ENCODE measurements at regions not wholly inside any gene's neighbourhood (a gene's known extent, or its start where the extent isn't known, plus 50 kb on each side); places are given as distances from the start of the nearest gene placed in this dataset.

- no peak for DNase-seq (ENCODE audit: low spot score)
Measured at GRCh38 chr11:92869716-92870115, 99.7 kb upstream of the MTNR1B start.

GRCh38 chr11:92870196-92870832 lies 99.1 kb upstream of the MTNR1B start:
- DNase-seq (ENCODE audit: low spot score): no peak

GRCh38 chr11:92873551-92873950 lies 95.9 kb upstream of the MTNR1B start:
- DNase-seq (ENCODE audit: low spot score): no peak

GRCh38 chr11:92875473-92875872 lies 94.0 kb upstream of the MTNR1B start:
- no peak for DNase-seq (ENCODE audit: low spot score)

GRCh38 chr11:92879086-92879485 lies 90.4 kb upstream of the MTNR1B start:
- no peak for DNase-seq (ENCODE audit: low spot score)

GRCh38 chr11:92880381-92880780 lies 89.1 kb upstream of the MTNR1B start:
- no peak for DNase-seq (ENCODE audit: low spot score)

- no peak for DNase-seq (ENCODE audit: low spot score)
Measured at GRCh38 chr11:92881940-92882450, 87.5 kb upstream of the MTNR1B start.

GRCh38 chr11:92882828-92883611 lies 86.4 kb upstream of the MTNR1B start:
- DNase-seq (ENCODE audit: low spot score): no peak

GRCh38 chr11:92885600-92885999 lies 83.9 kb upstream of the MTNR1B start:
- no peak for DNase-seq (ENCODE audit: low spot score)

GRCh38 chr11:92886243-92886905 lies 83.1 kb upstream of the MTNR1B start:
- DNase-seq (ENCODE audit: low spot score): peak; percentile 68

GRCh38 chr11:92888696-92889095 lies 80.8 kb upstream of the MTNR1B start:
- DNase-seq (ENCODE audit: low spot score): no peak

- DNase-seq (ENCODE audit: low spot score): no peak
Measured at GRCh38 chr11:92890846-92891245, 78.6 kb upstream of the MTNR1B start.

- no peak for DNase-seq (ENCODE audit: low spot score)
Measured at GRCh38 chr11:92892802-92893684, 76.4 kb upstream of the MTNR1B start.

GRCh38 chr11:92894197-92894596 lies 75.3 kb upstream of the MTNR1B start:
- DNase-seq (ENCODE audit: low spot score): no peak

GRCh38 chr11:92897487-92897886 lies 72.0 kb upstream of the MTNR1B start:
- DNase-seq (ENCODE audit: low spot score): no peak

- DNase-seq (ENCODE audit: low spot score): no peak
Measured at GRCh38 chr11:92902417-92902816, 67.0 kb upstream of the MTNR1B start.

GRCh38 chr11:92907671-92908070 lies 61.8 kb upstream of the MTNR1B start:
- DNase-seq (ENCODE audit: low spot score): no peak

- no peak for DNase-seq (ENCODE audit: low spot score)
Measured at GRCh38 chr11:92909214-92909613, 60.2 kb upstream of the MTNR1B start.

GRCh38 chr11:92911478-92911877 lies 58.0 kb upstream of the MTNR1B start:
- DNase-seq (ENCODE audit: low spot score): no peak

- DNase-seq (ENCODE audit: low spot score): no peak
Measured at GRCh38 chr11:92915551-92915950, 53.9 kb upstream of the MTNR1B start.

- no peak for DNase-seq (ENCODE audit: low spot score)
Measured at GRCh38 chr11:92916299-92916698, 53.2 kb upstream of the MTNR1B start.

- DNase-seq (ENCODE audit: low spot score): no peak
Measured at GRCh38 chr11:92917927-92918326, 51.5 kb upstream of the MTNR1B start.
